Vagina (tissue), 2 donors: ENCODE measurements at regions not wholly inside any gene's neighbourhood (a gene's known extent, or its start where the extent isn't known, plus 50 kb on each side); places are given as distances from the start of the nearest gene placed in this dataset.
"Not testable (repeated sequence)": the region's sequence is repeated elsewhere in the genome, so short reads cannot be mapped to it uniquely, and the experiment has no call there.

Source experiments
- POLR2A ChIP-seq, 2 donors: fragments of 450-650 bp; IDR thresholded peaks; one replicate each; pipeline ENCODE4 v1.6.1; 2017; ENCODE audit warnings: antibody characterized with exemption in 2 of 2, mild to moderate bottlenecking in 2 of 2, moderate library complexity in 2 of 2
- POLR2AphosphoS5 ChIP-seq, 2 donors: sonication (generic); formaldehyde crosslinking; IDR thresholded peaks; one replicate each; pipeline ENCODE4 v1.9.0; 2017; ENCODE audit warnings: antibody characterized with exemption in 2 of 2, mild to moderate bottlenecking in 2 of 2, low read depth in 1 of 2; ENCODE audit not compliant: insufficient read depth in 1 of 2
- TF ChIP-seq, protein P1 (sequence below), 3 experiments: fragments of 450-650 bp in 2 of 3; fragments of 200-600 bp in 1 of 3; sonication (generic) in 1 of 3; IDR thresholded peaks; one replicate each; pipeline ENCODE4 v1.5.1; 2017 to 2019; ENCODE audit warnings: antibody characterized with exemption in 3 of 3, mild to moderate bottlenecking in 2 of 3, moderate library complexity in 2 of 3

DNA sequence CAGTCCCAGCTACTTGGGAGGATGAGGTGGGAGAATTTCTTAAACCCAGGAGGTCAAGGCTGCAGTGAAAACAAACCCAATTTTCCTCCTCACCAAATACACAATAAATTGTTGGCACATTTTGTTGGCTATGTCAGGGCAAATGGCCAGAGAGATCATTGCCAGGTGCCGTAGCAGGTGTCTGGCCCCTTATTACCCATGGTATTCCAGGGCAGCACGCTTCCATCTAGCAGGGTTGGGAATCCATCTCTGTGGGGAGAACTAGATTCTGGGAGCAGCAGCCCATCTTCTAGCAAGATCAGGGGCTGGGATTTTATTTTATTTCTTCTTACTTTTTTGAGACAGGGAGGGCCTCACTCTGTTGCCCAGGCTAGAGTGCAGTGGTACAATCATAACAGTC lies 266.1 kb upstream of the TBL1XR1 start:
- TF ChIP-seq POLR2AphosphoS5 (IDR thresholded peaks at IDR 0.05; ENCODE audit: insufficient read depth in 1 of 2, low read depth in 1 of 2); POLR2A (IDR thresholded peaks at IDR 0.05): not testable (repeated sequence)
- TF ChIP-seq, protein P1, sequence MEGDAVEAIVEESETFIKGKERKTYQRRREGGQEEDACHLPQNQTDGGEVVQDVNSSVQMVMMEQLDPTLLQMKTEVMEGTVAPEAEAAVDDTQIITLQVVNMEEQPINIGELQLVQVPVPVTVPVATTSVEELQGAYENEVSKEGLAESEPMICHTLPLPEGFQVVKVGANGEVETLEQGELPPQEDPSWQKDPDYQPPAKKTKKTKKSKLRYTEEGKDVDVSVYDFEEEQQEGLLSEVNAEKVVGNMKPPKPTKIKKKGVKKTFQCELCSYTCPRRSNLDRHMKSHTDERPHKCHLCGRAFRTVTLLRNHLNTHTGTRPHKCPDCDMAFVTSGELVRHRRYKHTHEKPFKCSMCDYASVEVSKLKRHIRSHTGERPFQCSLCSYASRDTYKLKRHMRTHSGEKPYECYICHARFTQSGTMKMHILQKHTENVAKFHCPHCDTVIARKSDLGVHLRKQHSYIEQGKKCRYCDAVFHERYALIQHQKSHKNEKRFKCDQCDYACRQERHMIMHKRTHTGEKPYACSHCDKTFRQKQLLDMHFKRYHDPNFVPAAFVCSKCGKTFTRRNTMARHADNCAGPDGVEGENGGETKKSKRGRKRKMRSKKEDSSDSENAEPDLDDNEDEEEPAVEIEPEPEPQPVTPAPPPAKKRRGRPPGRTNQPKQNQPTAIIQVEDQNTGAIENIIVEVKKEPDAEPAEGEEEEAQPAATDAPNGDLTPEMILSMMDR (IDR thresholded peaks at IDR 0.05), result not testable (repeated sequence)
